Trophoblast cell (in vitro differentiated cells and primary cell): ENCODE measurements at regions not wholly inside any gene's neighbourhood (a gene's known extent, or its start where the extent isn't known, plus 50 kb on each side); places are given as distances from the start of the nearest gene placed in this dataset.

ENCODE experiments used
- DNase-seq, 2 donors: peaks; one replicate each; pipeline ENCODE4 v3.0.0-alpha.2; 2016
- H2AFZ ChIP-seq: 2 replicates; pipeline ENCODE4 v1.6.1; 2013; ENCODE audit warnings: low read length, moderate library complexity, mild to moderate bottlenecking; ENCODE audit not compliant: insufficient read depth, poor library complexity
- H2AK5ac ChIP-seq: 2 replicates; pipeline ENCODE4 v1.6.1; 2013; ENCODE audit warnings: mild to moderate bottlenecking, low read length
- H2BK120ac ChIP-seq: 2 replicates; pipeline ENCODE4 v1.6.1; 2013; ENCODE audit warnings: low read length, mild to moderate bottlenecking, moderate library complexity; ENCODE audit not compliant: insufficient read depth, poor library complexity
- H2BK12ac ChIP-seq: 2 replicates; pipeline ENCODE4 v1.6.1; 2013; ENCODE audit warnings: mild to moderate bottlenecking, low read length, moderate library complexity
- H2BK5ac ChIP-seq: 2 replicates; pipeline ENCODE4 v1.6.1; 2013; ENCODE audit warnings: low read length, low read depth, moderate library complexity, mild to moderate bottlenecking; ENCODE audit not compliant: poor library complexity
- H3K14ac ChIP-seq: 2 replicates; pipeline ENCODE4 v1.6.1; 2013; ENCODE audit warnings: mild to moderate bottlenecking, low read length
- H3K18ac ChIP-seq: 2 replicates; pipeline ENCODE4 v1.6.1; 2013; ENCODE audit warnings: mild to moderate bottlenecking, low read length
- H3K23ac ChIP-seq: 2 replicates; pipeline ENCODE4 v1.6.1; 2013; ENCODE audit warnings: low read length
- H3K27ac ChIP-seq: 2 replicates; pipeline ENCODE4 v1.5.1; 2013; ENCODE audit warnings: low read depth, mild to moderate bottlenecking, inconsistent platforms, low read length, moderate library complexity
- H3K27me3 ChIP-seq: 2 replicates; pipeline ENCODE4 v1.6.1; 2013; ENCODE audit warnings: inconsistent platforms, mild to moderate bottlenecking, low read length, moderate library complexity; ENCODE audit not compliant: insufficient read depth
- H3K36me3 ChIP-seq, 2 experiments: 1 replicate in 1 of 2; 2 replicates in 1 of 2; pipeline ENCODE4 v1.6.1; 2013; ENCODE audit warnings: low read length in 2 of 2, mild to moderate bottlenecking in 2 of 2, moderate library complexity in 1 of 2; ENCODE audit not compliant: insufficient read depth in 2 of 2, control insufficient read depth in 1 of 2
- H3K4ac ChIP-seq: 2 replicates; pipeline ENCODE4 v1.6.1; 2013; ENCODE audit warnings: low read depth, mild to moderate bottlenecking, low read length, moderate library complexity
- H3K4me1 ChIP-seq, 2 experiments: 1 replicate in 1 of 2; 2 replicates in 1 of 2; pipeline ENCODE4 v1.6.1; 2013; ENCODE audit warnings: low read length in 2 of 2, mild to moderate bottlenecking in 2 of 2, moderate library complexity in 1 of 2; ENCODE audit not compliant: insufficient read depth in 2 of 2, control insufficient read depth in 1 of 2
- H3K4me2 ChIP-seq: 2 replicates; pipeline ENCODE4 v1.6.1; 2013; ENCODE audit warnings: inconsistent platforms, mild to moderate bottlenecking, low read length, moderate library complexity
- H3K4me3 ChIP-seq: 2 replicates; pipeline ENCODE4 v1.5.1; 2013; ENCODE audit warnings: mild to moderate bottlenecking, low read depth, low read length, inconsistent platforms
- H3K79me1 ChIP-seq: one replicate; pipeline ENCODE4 v1.6.1; 2013; ENCODE audit warnings: low read length
- H3K79me2 ChIP-seq: 2 replicates; pipeline ENCODE4 v1.6.1; 2013; ENCODE audit warnings: low read length, mild to moderate bottlenecking; ENCODE audit not compliant: control insufficient read depth, insufficient read depth, poor library complexity
- H3K9ac ChIP-seq: 2 replicates; pipeline ENCODE4 v1.6.1; 2013; ENCODE audit warnings: mild to moderate bottlenecking, low read length
- H3K9me3 ChIP-seq: 2 replicates; pipeline ENCODE4 v1.6.1; 2013; ENCODE audit warnings: low read depth, mild to moderate bottlenecking, control low read depth, inconsistent platforms, low read length; ENCODE audit not compliant: insufficient read depth
- H4K12ac ChIP-seq: 2 replicates; pipeline ENCODE4 v1.6.1; 2013; ENCODE audit warnings: low read depth, mild to moderate bottlenecking, low read length, moderate library complexity
- H4K8ac ChIP-seq: 2 replicates; pipeline ENCODE4 v1.6.1; 2013; ENCODE audit warnings: low read depth, mild to moderate bottlenecking, low read length, moderate library complexity
- H4K91ac ChIP-seq: one replicate; pipeline ENCODE4 v1.6.1; 2013; ENCODE audit warnings: low read depth, mild to moderate bottlenecking, low read length, moderate library complexity
- WGBS: extraction: QIAGEN DNeasy Blood & Tissue Kit; methylation state at CpG from one replicate; pipeline ENCODE4 v1.1.7; 2013; ENCODE audit warnings: missing lambda C conversion rate; ENCODE audit not compliant: insufficient read length, insufficient coverage; ENCODE audit errors: extremely low coverage; 5-methylcytosine and 5-hydroxymethylcytosine counted together

DNA sequence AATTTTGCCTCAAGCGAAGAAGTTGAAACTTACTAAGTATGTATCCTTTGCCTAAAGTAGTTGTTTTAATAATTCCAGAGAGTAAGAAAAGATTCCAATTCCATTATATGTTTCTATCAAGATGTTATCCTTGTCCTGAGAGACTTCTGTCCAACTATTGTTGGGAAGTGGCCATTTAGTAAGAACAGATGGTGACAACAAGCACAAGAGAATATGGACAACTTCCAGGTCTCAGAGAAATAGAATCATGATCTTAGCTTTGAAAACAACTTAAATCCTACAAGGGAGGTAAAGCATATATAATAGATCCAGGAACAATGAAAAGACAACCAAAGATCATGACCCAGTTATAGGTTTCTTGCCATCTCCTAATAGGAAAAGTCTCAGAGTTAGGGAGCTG lies 486.6 kb upstream of the PCDH10 start:
- WGBS: no CpG with 5 or more reads among the region's 1 CpG
- Histone ChIP-seq H3K4ac (no peak overlapping the region), H3K36me3 (no peaks in the 10 kb centered on the region), H3K4me2 (no peak overlapping the region), H3K4me1 (no peaks in the 10 kb centered on the region), H2AK5ac (no peak overlapping the region), H4K91ac (no peak overlapping the region), H4K8ac (no peak overlapping the region), H3K9ac (no peak overlapping the region), H3K14ac (no peak overlapping the region), H3K23ac (no peak overlapping the region), H3K18ac (no peak overlapping the region), H3K9me3 (no peaks in the 10 kb centered on the region), H2BK5ac (no peak overlapping the region), H3K27ac (no peak overlapping the region), H4K12ac (no peak overlapping the region), H2BK12ac (no peak overlapping the region), H3K79me1 (no peaks in the 10 kb centered on the region), H3K4me3 (no peak overlapping the region), H2AFZ (no peak overlapping the region), H3K27me3 (no peaks in the 10 kb centered on the region), H2BK120ac (no peak overlapping the region), H3K79me2 (no peaks in the 10 kb centered on the region)
- DNase-seq: no peak

DNA sequence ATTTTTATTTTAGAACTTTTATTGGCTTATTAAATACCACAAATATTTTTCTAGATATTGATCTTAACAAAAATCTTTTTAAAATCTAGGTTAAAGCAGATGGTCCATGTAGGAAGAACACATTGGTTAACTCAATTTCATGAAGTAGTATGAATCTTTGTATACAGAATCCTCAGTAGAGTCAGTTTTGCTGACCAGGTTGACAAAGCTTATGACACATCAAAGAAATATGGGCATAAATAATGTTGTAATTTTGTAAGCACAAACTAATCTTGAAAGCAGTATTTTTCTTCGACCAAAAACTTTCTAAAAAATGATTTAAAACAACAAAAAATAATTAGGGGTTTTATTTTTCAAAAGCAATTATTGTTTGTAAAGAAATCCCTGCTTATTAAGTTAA lies 479.3 kb upstream of the PCDH10 start:
- H3K14ac ChIP-seq: no peak overlapping the region
- H3K79me2 ChIP-seq: no peaks in the 10 kb centered on the region
- no peaks in the 10 kb centered on the region for H3K9me3 ChIP-seq
- H3K18ac ChIP-seq: no peak overlapping the region
- no peaks in the 10 kb centered on the region for H3K79me1 ChIP-seq
- no CpG with 5 or more reads among the region's 1 CpG for WGBS
- DNase-seq: peak in 1 of 2 donors; percentile 1
- H3K27ac ChIP-seq: no peak overlapping the region
- no peak overlapping the region for H3K4me2 ChIP-seq
- no peak overlapping the region for H2BK120ac ChIP-seq
- H2AK5ac ChIP-seq: no peak overlapping the region
- no peak overlapping the region for H4K8ac ChIP-seq
- no peak overlapping the region for H2AFZ ChIP-seq
- no peak overlapping the region for H4K91ac ChIP-seq
- H3K4ac ChIP-seq: no peak overlapping the region
- no peak overlapping the region for H4K12ac ChIP-seq
- no peaks in the 10 kb centered on the region for H3K27me3 ChIP-seq
- H3K36me3 ChIP-seq: no peaks in the 10 kb centered on the region
- H2BK12ac ChIP-seq: no peak overlapping the region
- H3K4me1 ChIP-seq: no peaks in the 10 kb centered on the region
- H2BK5ac ChIP-seq: no peak overlapping the region
- no peak overlapping the region for H3K4me3 ChIP-seq
- no peak overlapping the region for H3K23ac ChIP-seq
- no peak overlapping the region for H3K9ac ChIP-seq

DNA sequence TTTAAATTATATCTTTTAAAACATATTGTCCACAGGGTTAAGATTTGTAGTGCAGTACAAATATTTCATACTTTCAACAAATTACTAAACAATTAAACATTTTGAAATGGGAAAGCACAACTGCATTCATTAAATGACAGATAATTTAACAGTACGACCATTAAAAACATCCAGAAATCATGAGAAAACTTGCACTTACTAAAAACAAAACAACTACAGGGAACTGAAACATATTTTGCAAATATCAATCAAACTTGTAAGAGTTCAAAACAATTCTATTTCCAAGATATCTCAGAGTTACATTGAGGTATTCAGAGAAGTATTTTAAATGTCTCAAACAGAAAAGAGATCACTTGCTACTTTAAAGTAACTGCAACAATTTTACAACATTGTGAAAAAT lies 478.5 kb upstream of the PCDH10 start:
- Histone ChIP-seq H2AK5ac (no peak overlapping the region), H2AFZ (no peak overlapping the region), H3K79me1 (no peaks in the 10 kb centered on the region), H3K4me2 (no peak overlapping the region), H3K4me3 (no peak overlapping the region), H4K8ac (no peak overlapping the region), H2BK12ac (no peak overlapping the region), H3K9me3 (no peaks in the 10 kb centered on the region), H4K91ac (no peak overlapping the region), H2BK5ac (no peak overlapping the region), H3K23ac (no peak overlapping the region), H3K9ac (no peak overlapping the region), H2BK120ac (no peak overlapping the region), H3K27ac (no peak overlapping the region), H3K36me3 (no peaks in the 10 kb centered on the region), H3K18ac (no peak overlapping the region), H3K14ac (no peak overlapping the region), H4K12ac (no peak overlapping the region), H3K4ac (no peak overlapping the region), H3K79me2 (no peaks in the 10 kb centered on the region), H3K27me3 (no peaks in the 10 kb centered on the region), H3K4me1 (no peaks in the 10 kb centered on the region)
- no CpG with 5 or more reads among the region's 1 CpG for WGBS
- no peak for DNase-seq

DNA sequence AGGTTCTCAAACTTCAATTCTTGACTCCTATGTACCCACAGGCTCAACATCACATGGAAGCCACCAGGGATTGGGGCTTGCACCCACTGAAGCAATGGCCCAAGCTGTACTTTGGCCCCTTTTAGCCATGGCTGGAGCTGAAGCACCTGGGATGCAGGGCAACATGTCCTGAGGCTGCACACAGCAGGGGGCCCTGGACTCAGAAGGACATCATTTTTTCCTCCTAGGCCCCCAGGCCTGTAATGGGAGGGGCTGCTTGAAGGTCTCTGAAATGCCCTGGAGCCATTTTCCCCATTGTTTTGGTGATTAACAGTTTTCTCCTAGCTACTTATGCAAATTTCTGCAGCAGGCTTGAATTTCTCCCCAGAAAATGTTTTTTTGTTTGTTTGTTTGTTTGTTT lies 465.1 kb upstream of the PCDH10 start:
- H4K8ac ChIP-seq: no peak overlapping the region
- H3K4me3 ChIP-seq: no peak overlapping the region
- no peak for DNase-seq

More for the DNA sequence above, 465.1 kb upstream of the PCDH10 start:
- Histone ChIP-seq H3K23ac (no peak overlapping the region), H3K18ac (no peak overlapping the region), H3K4me1 (no peaks in the 10 kb centered on the region), H3K4ac (no peak overlapping the region), H4K91ac (no peak overlapping the region), H4K12ac (no peak overlapping the region), H3K9me3 (peaks cover 6% of the 10 kb centered on the region), H2AFZ (no peak overlapping the region), H2BK12ac (no peak overlapping the region), H3K79me2 (no peaks in the 10 kb centered on the region), H3K9ac (no peak overlapping the region), H2BK120ac (no peak overlapping the region), H2AK5ac (no peak overlapping the region), H3K79me1 (no peaks in the 10 kb centered on the region), H3K27ac (no peak overlapping the region), H3K4me2 (no peak overlapping the region), H2BK5ac (no peak overlapping the region), H3K14ac (no peak overlapping the region), H3K36me3 (no peaks in the 10 kb centered on the region), H3K27me3 (no peaks in the 10 kb centered on the region)
